T-cell (primary cell): ENCODE measurements at regions not wholly inside any gene's neighbourhood (a gene's known extent, or its start where the extent isn't known, plus 50 kb on each side); places are given as distances from the start of the nearest gene placed in this dataset.

Experiments used
- ATAC-seq, 4 experiments: fragments of 200-7000 bp in 3 of 4; fragments of 150-1000 bp in 1 of 4; cut with Tn5 transposase; replicated peaks in 1 of 4; 1 replicate in 3 of 4; 2 replicates in 1 of 4; pipeline ENCODE4 v1.10.0; 2021; ENCODE audit warnings: moderate library complexity in 3 of 4, mild to moderate bottlenecking in 2 of 4, moderate number of reproducible peaks in 1 of 4
- CTCF ChIA-PET, 2 donors: fragments of 300-600 bp; sonication (Branson Sonifier 250); formaldehyde crosslinking; loops; one replicate each; lab custom pipeline; 2022; ENCODE audit warnings: antibody characterized with exemption in 2 of 2; lab: Charles Lee
- POLR2A ChIA-PET, 2 donors: fragments of 300-600 bp; sonication (Branson Sonifier 250); formaldehyde crosslinking; loops; one replicate each; lab custom pipeline; 2022; ENCODE audit warnings: antibody characterized with exemption in 2 of 2; lab: Charles Lee
- DNase-seq, 35 experiments: peaks; one replicate each; pipeline versions ENCODE4 v3.0.0 to v3.0.0-alpha.2; 2013 to 2023
- H3K27ac ChIP-seq: one replicate; pipeline ENCODE4 v1.5.1; 2013; ENCODE audit warnings: low read length
- H3K27me3 ChIP-seq, 2 experiments: replicated peaks in 1 of 2; 1 replicate in 1 of 2; 2 replicates in 1 of 2; pipeline versions ENCODE4 v1.6.1 to v1.7.0; 2013; ENCODE audit warnings: low read length in 1 of 2, mixed read lengths in 1 of 2; ENCODE audit not compliant: control insufficient read depth in 2 of 2, insufficient read depth in 2 of 2; ENCODE audit errors: extremely low read depth in 1 of 2
- H3K36me3 ChIP-seq, 2 donors: 1 replicate in 1 of 2; 2 replicates in 1 of 2; pipeline versions ENCODE4 v1.6.1 to v1.7.0; 2013; ENCODE audit warnings: low read length in 1 of 2; ENCODE audit not compliant: control insufficient read depth in 2 of 2, insufficient read depth in 1 of 2; ENCODE audit errors: extremely low read depth in 1 of 2
- H3K4me1 ChIP-seq, 2 experiments: 1 replicate in 1 of 2; 2 replicates in 1 of 2; pipeline versions ENCODE4 v1.6.1 to v1.7.0; 2013; ENCODE audit warnings: low read length in 2 of 2, mixed read lengths in 1 of 2; ENCODE audit not compliant: insufficient read depth in 2 of 2, control insufficient read depth in 1 of 2; ENCODE audit errors: extremely low read depth in 1 of 2
- H3K4me3 ChIP-seq, 2 donors: 1 replicate in 1 of 2; 2 replicates in 1 of 2; pipeline versions ENCODE4 v1.5.1 to v1.7.0; 2013; ENCODE audit warnings: mild to moderate bottlenecking in 2 of 2, low read length in 1 of 2, moderate library complexity in 1 of 2; ENCODE audit not compliant: control insufficient read depth in 1 of 2; ENCODE audit errors: extremely low read depth in 1 of 2
- H3K9me3 ChIP-seq: 2 replicates; pipeline ENCODE4 v1.7.0; 2013
- H3K27ac Mint-ChIP-seq, 2 donors: one replicate each; pipeline ENCODE4 v1.8.0; 2020 to 2021; ENCODE audit warnings: mild to moderate bottlenecking in 2 of 2, mixed read lengths in 2 of 2
- H3K27me3 Mint-ChIP-seq, 2 donors: one replicate each; pipeline ENCODE4 v1.8.0; 2021 to 2022; ENCODE audit warnings: mixed read lengths in 2 of 2
- H3K36me3 Mint-ChIP-seq: one replicate; pipeline ENCODE4 v1.8.0; 2021; ENCODE audit warnings: mixed read lengths
- H3K4me1 Mint-ChIP-seq, 3 donors: one replicate each; pipeline ENCODE4 v1.8.0; 2020 to 2022; ENCODE audit warnings: mixed read lengths in 3 of 3, mild to moderate bottlenecking in 1 of 3
- H3K4me3 Mint-ChIP-seq, 3 donors: one replicate each; pipeline ENCODE4 v1.8.0; 2020 to 2022; ENCODE audit warnings: mild to moderate bottlenecking in 3 of 3, mixed read lengths in 3 of 3, moderate library complexity in 3 of 3
- H3K9me3 Mint-ChIP-seq, 3 donors: one replicate each; pipeline ENCODE4 v1.8.0; 2020 to 2022; ENCODE audit warnings: mixed read lengths in 3 of 3
- WGBS: methylation state at CpG from one replicate; pipeline ENCODE4 v1.1.5; 2013; ENCODE audit warnings: missing lambda C conversion rate; ENCODE audit not compliant: insufficient coverage; 5-methylcytosine and 5-hydroxymethylcytosine counted together

GRCh38 chr10:7467031-7467667 lies 56.3 kb upstream of the SFMBT2 start:
- H3K4me3 Mint-ChIP-seq, result no peak overlapping the region
- H3K9me3 Mint-ChIP-seq, result no peaks in the 10 kb centered on the region
- ChIA-PET POLR2A (no interaction called here), CTCF (no interaction called here)
- no peak overlapping the region for H3K4me3 ChIP-seq
- no peaks in the 10 kb centered on the region for H3K27me3 ChIP-seq
- no peak overlapping the region for H3K27ac Mint-ChIP-seq
- no peaks in the 10 kb centered on the region for H3K36me3 ChIP-seq
- H3K36me3 Mint-ChIP-seq, result no peaks in the 10 kb centered on the region
- peaks cover 21 to 38% (median 26%) of the 10 kb centered on the region in 3 donors for H3K4me1 Mint-ChIP-seq
- peaks cover 7 to 13% of the 10 kb centered on the region in 2 experiments for H3K4me1 ChIP-seq
- no peak for DNase-seq
- no peaks in the 10 kb centered on the region for H3K27me3 Mint-ChIP-seq
- WGBS, result no CpG with 5 or more reads among the region's 7 CpGs
- no peak overlapping the region for H3K27ac ChIP-seq
- ATAC-seq, result no peak
- H3K9me3 ChIP-seq, result no peaks in the 10 kb centered on the region

- DNase-seq (no peak), ATAC-seq (no peak)
- H3K27me3 Mint-ChIP-seq, result no peaks in the 10 kb centered on the region
- H3K27me3 ChIP-seq, result no peaks in the 10 kb centered on the region
- ChIA-PET CTCF (interaction anchor here in 1 of 2 donors (0.7 kb wide), 1 partner anchor 61 kb away, joined by 3 read pairs; no protein-coding TSS in a partner anchor), POLR2A (interaction anchor here in 1 of 2 donors (0.7 kb wide), 1 partner anchor 25 kb away, joined by 3 read pairs; no protein-coding TSS in a partner anchor)
- H3K9me3 Mint-ChIP-seq, result no peaks in the 10 kb centered on the region
- WGBS, result no CpG with 5 or more reads among the region's 8 CpGs
- no peaks in the 10 kb centered on the region for H3K4me1 ChIP-seq
- H3K27ac ChIP-seq, result no peak overlapping the region
- H3K4me3 ChIP-seq, result no peak overlapping the region
- H3K36me3 Mint-ChIP-seq, result no peaks in the 10 kb centered on the region
- H3K4me3 Mint-ChIP-seq, result no peak overlapping the region
- H3K27ac Mint-ChIP-seq, result no peak overlapping the region
- no peaks in the 10 kb centered on the region for H3K36me3 ChIP-seq
- no peaks in the 10 kb centered on the region for H3K9me3 ChIP-seq
- peaks cover under 1 to 15% (median 4%) of the 10 kb centered on the region in 3 donors for H3K4me1 Mint-ChIP-seq
These were observed 53.9 kb upstream of the SFMBT2 start for GRCh38 chr10:7464691-7465090.
